Activated CD4-positive, alpha-beta memory T cell treated with anti-CD3 and anti-CD28 coated beads for 36 hours (primary cell): ENCODE measurements at regions not wholly inside any gene's neighbourhood (a gene's known extent, or its start where the extent isn't known, plus 50 kb on each side); places are given as distances from the start of the nearest gene placed in this dataset.

Experiments
- CTCF ChIA-PET: fragments of 350-600 bp; sonication (Branson Sonifier 250); formaldehyde crosslinking; loops from one replicate; lab custom pipeline; 2021; ENCODE audit warnings: antibody characterized with exemption, inconsistent platforms; lab: Charles Lee
- POLR2A ChIA-PET: fragments of 350-600 bp; sonication (Branson Sonifier 250); formaldehyde crosslinking; loops from one replicate; lab custom pipeline; 2021; ENCODE audit warnings: antibody characterized with exemption; lab: Charles Lee
- DNase-seq: peaks from one replicate; pipeline ENCODE4 v3.0.0-alpha.2; 2020
- H3K27ac Mint-ChIP-seq: one replicate; pipeline ENCODE4 v1.8.0; 2021; ENCODE audit warnings: mixed read lengths
- H3K27me3 Mint-ChIP-seq: one replicate; pipeline ENCODE4 v1.8.0; 2021; ENCODE audit warnings: mixed read lengths
- H3K36me3 Mint-ChIP-seq: one replicate; pipeline ENCODE4 v1.8.0; 2021; ENCODE audit warnings: mixed read lengths
- H3K4me1 Mint-ChIP-seq: one replicate; pipeline ENCODE4 v1.8.0; 2021; ENCODE audit warnings: low read depth, mixed read lengths
- H3K4me3 Mint-ChIP-seq: one replicate; pipeline ENCODE4 v1.8.0; 2021; ENCODE audit warnings: mild to moderate bottlenecking, mixed read lengths
- H3K9me3 Mint-ChIP-seq: one replicate; pipeline ENCODE4 v1.8.0; 2021; ENCODE audit warnings: mixed read lengths
- intact Hi-C: fragments of 100-400 bp; cut with micrococcal nuclease; formaldehyde crosslinking; loops from one replicate; pipeline ENCODE4 v1.15.1; 2023

- DNase-seq: no peak
- H3K27ac Mint-ChIP-seq: no peak overlapping the region
- H3K9me3 Mint-ChIP-seq: peaks cover 15% of the 10 kb centered on the region
- ChIA-PET POLR2A (no interaction called here), CTCF (no interaction called here)
- H3K4me3 Mint-ChIP-seq: no peak overlapping the region
- no peaks in the 10 kb centered on the region for H3K4me1 Mint-ChIP-seq
- H3K36me3 Mint-ChIP-seq: no peaks in the 10 kb centered on the region
- intact Hi-C loops: no loop called here
- H3K27me3 Mint-ChIP-seq: no peaks in the 10 kb centered on the region
Observed at GRCh38 chr16:51870296-51870854, 676.6 kb downstream of the TOX3 start.

- Mint-ChIP-seq H3K36me3 (no peaks in the 10 kb centered on the region), H3K4me3 (no peak overlapping the region), H3K27me3 (no peaks in the 10 kb centered on the region), H3K27ac (no peak overlapping the region), H3K4me1 (no peaks in the 10 kb centered on the region), H3K9me3 (peaks cover 12% of the 10 kb centered on the region)
- ChIA-PET CTCF (no interaction called here), POLR2A (no interaction called here)
- DNase-seq: no peak
- intact Hi-C loops: no loop called here
Observed at GRCh38 chr16:51869176-51869575, 677.8 kb downstream of the TOX3 start.

GRCh38 chr16:51868631-51869030 is 678.3 kb downstream of the TOX3 start:
- Mint-ChIP-seq H3K4me1 (no peaks in the 10 kb centered on the region), H3K27ac (no peak overlapping the region), H3K27me3 (no peaks in the 10 kb centered on the region), H3K4me3 (no peak overlapping the region), H3K9me3 (peaks cover 10% of the 10 kb centered on the region), H3K36me3 (no peaks in the 10 kb centered on the region)
- CTCF ChIA-PET: no interaction called here
- intact Hi-C loops: no loop called here
- POLR2A ChIA-PET: no interaction called here
- no peak for DNase-seq

GRCh38 chr16:51867386-51868065 is 679.4 kb downstream of the TOX3 start:
- Mint-ChIP-seq H3K4me1 (no peaks in the 10 kb centered on the region), H3K4me3 (no peak overlapping the region), H3K27me3 (no peaks in the 10 kb centered on the region), H3K36me3 (no peaks in the 10 kb centered on the region), H3K27ac (no peak overlapping the region), H3K9me3 (peaks cover 8% of the 10 kb centered on the region)
- intact Hi-C loops: no loop called here
- CTCF ChIA-PET: no interaction called here
- DNase-seq: no peak
- POLR2A ChIA-PET: no interaction called here

- ChIA-PET POLR2A (no interaction called here), CTCF (no interaction called here)
- no peak overlapping the region for H3K27ac Mint-ChIP-seq
- H3K4me1 Mint-ChIP-seq: no peaks in the 10 kb centered on the region
- H3K9me3 Mint-ChIP-seq: peaks cover 11% of the 10 kb centered on the region
- intact Hi-C loops: no loop called here
- H3K4me3 Mint-ChIP-seq: no peak overlapping the region
- H3K36me3 Mint-ChIP-seq: no peaks in the 10 kb centered on the region
- no peak for DNase-seq
- H3K27me3 Mint-ChIP-seq: no peaks in the 10 kb centered on the region
Observed at GRCh38 chr16:51864575-51864974, 682.4 kb downstream of the TOX3 start.

GRCh38 chr16:51854401-51854951 is 692.5 kb downstream of the TOX3 start:
- intact Hi-C loops: no loop called here
- H3K36me3 Mint-ChIP-seq: no peaks in the 10 kb centered on the region
- H3K9me3 Mint-ChIP-seq: peaks cover 10% of the 10 kb centered on the region
- no peak for DNase-seq
- no peaks in the 10 kb centered on the region for H3K27me3 Mint-ChIP-seq
- CTCF ChIA-PET: no interaction called here
- POLR2A ChIA-PET: no interaction called here
- H3K4me3 Mint-ChIP-seq: no peak overlapping the region
- no peaks in the 10 kb centered on the region for H3K4me1 Mint-ChIP-seq
- H3K27ac Mint-ChIP-seq: no peak overlapping the region

GRCh38 chr16:51853586-51853985 is 693.4 kb downstream of the TOX3 start:
- no peak overlapping the region for H3K27ac Mint-ChIP-seq
- no peak overlapping the region for H3K4me3 Mint-ChIP-seq
- ChIA-PET CTCF (no interaction called here), POLR2A (no interaction called here)
- no peaks in the 10 kb centered on the region for H3K36me3 Mint-ChIP-seq
- no peaks in the 10 kb centered on the region for H3K27me3 Mint-ChIP-seq
- H3K4me1 Mint-ChIP-seq: no peaks in the 10 kb centered on the region
- intact Hi-C loops: no loop called here
- DNase-seq: no peak
- H3K9me3 Mint-ChIP-seq: peaks cover 8% of the 10 kb centered on the region

GRCh38 chr16:51852892-51853291 is 694.1 kb downstream of the TOX3 start:
- DNase-seq: no peak
- H3K4me3 Mint-ChIP-seq: no peak overlapping the region
- no peaks in the 10 kb centered on the region for H3K27me3 Mint-ChIP-seq
- ChIA-PET CTCF (no interaction called here), POLR2A (no interaction called here)
- no peaks in the 10 kb centered on the region for H3K4me1 Mint-ChIP-seq
- H3K36me3 Mint-ChIP-seq: no peaks in the 10 kb centered on the region
- no peak overlapping the region for H3K27ac Mint-ChIP-seq
- H3K9me3 Mint-ChIP-seq: peaks cover 8% of the 10 kb centered on the region
- intact Hi-C loops: no loop called here

GRCh38 chr16:51851111-51851510 is 695.8 kb downstream of the TOX3 start:
- no peak overlapping the region for H3K4me3 Mint-ChIP-seq
- no peak for DNase-seq
- intact Hi-C loops: no loop called here
- H3K27ac Mint-ChIP-seq: no peak overlapping the region
- peaks cover 8% of the 10 kb centered on the region for H3K9me3 Mint-ChIP-seq
- POLR2A ChIA-PET: no interaction called here
- CTCF ChIA-PET: no interaction called here
- no peaks in the 10 kb centered on the region for H3K36me3 Mint-ChIP-seq
- no peaks in the 10 kb centered on the region for H3K27me3 Mint-ChIP-seq
- H3K4me1 Mint-ChIP-seq: no peaks in the 10 kb centered on the region

GRCh38 chr16:51849715-51850114 is 697.2 kb downstream of the TOX3 start:
- POLR2A ChIA-PET: no interaction called here
- Mint-ChIP-seq H3K27me3 (no peaks in the 10 kb centered on the region), H3K9me3 (peaks cover 8% of the 10 kb centered on the region), H3K36me3 (no peaks in the 10 kb centered on the region), H3K4me3 (no peak overlapping the region), H3K4me1 (no peaks in the 10 kb centered on the region), H3K27ac (no peak overlapping the region)
- CTCF ChIA-PET: no interaction called here
- no peak for DNase-seq
- intact Hi-C loops: no loop called here

- Mint-ChIP-seq H3K4me1 (no peaks in the 10 kb centered on the region), H3K9me3 (no peaks in the 10 kb centered on the region), H3K27ac (no peak overlapping the region), H3K27me3 (no peaks in the 10 kb centered on the region), H3K4me3 (no peak overlapping the region), H3K36me3 (no peaks in the 10 kb centered on the region)
- DNase-seq: no peak
- POLR2A ChIA-PET: no interaction called here
- intact Hi-C loops: no loop called here
- CTCF ChIA-PET: no interaction called here
Observed at GRCh38 chr16:51845586-51846305, 694.7 kb upstream of the SALL1 start.

- Mint-ChIP-seq H3K9me3 (no peaks in the 10 kb centered on the region), H3K4me1 (no peaks in the 10 kb centered on the region), H3K4me3 (no peak overlapping the region), H3K27ac (no peak overlapping the region), H3K36me3 (no peaks in the 10 kb centered on the region), H3K27me3 (no peaks in the 10 kb centered on the region)
- ChIA-PET CTCF (no interaction called here), POLR2A (no interaction called here)
- intact Hi-C loops: no loop called here
- DNase-seq: no peak
Observed at GRCh38 chr16:51839727-51840462, 688.8 kb upstream of the SALL1 start.
